Neural cell (in vitro differentiated cells): ENCODE measurements at regions not wholly inside any gene's neighbourhood (a gene's known extent, or its start where the extent isn't known, plus 50 kb on each side); places are given as distances from the start of the nearest gene placed in this dataset.

ENCODE experiments used
- H2AFZ ChIP-seq: fragments of 200-600, 300-800 bp; sonication (generic), shearing (Covaris generic); 2 replicates; pipeline ENCODE4 v1.6.0; 2014; ENCODE audit warnings: low read depth, mild to moderate bottlenecking, antibody characterized with exemption, low read length, moderate library complexity
- H3F3A ChIP-seq: fragments of 200-600 bp; shearing (Covaris generic); 2 replicates; pipeline ENCODE4 v1.6.1; 2016; ENCODE audit warnings: mild to moderate bottlenecking, moderate library complexity, mixed read lengths, antibody characterized with exemption, low read length; ENCODE audit not compliant: insufficient read depth, poor library complexity, severe bottlenecking
- H3K27ac ChIP-seq: fragments of 200-600, 300-800 bp; sonication (generic), shearing (Covaris generic); 2 replicates; pipeline ENCODE4 v1.5.1; 2014; ENCODE audit warnings: mild to moderate bottlenecking, low read length, moderate library complexity
- H3K27me3 ChIP-seq: fragments of 300-800, 200-600 bp; sonication (generic), shearing (Covaris generic); 2 replicates; pipeline ENCODE4 v1.6.0; 2014; ENCODE audit warnings: mild to moderate bottlenecking, low read depth, low read length, moderate library complexity; ENCODE audit not compliant: insufficient read depth
- H3K36me3 ChIP-seq: fragments of 300-800, 200-600 bp; sonication (generic), shearing (Covaris generic); 2 replicates; pipeline ENCODE4 v1.5.1; 2014; ENCODE audit warnings: mild to moderate bottlenecking, antibody characterized with exemption, low read length, moderate library complexity; ENCODE audit not compliant: insufficient read depth
- H3K4me2 ChIP-seq: fragments of 300-800, 200-600 bp; sonication (generic), shearing (Covaris generic); 2 replicates; pipeline ENCODE4 v1.6.0; 2014; ENCODE audit warnings: mild to moderate bottlenecking, low read length
- H3K4me3 ChIP-seq: fragments of 300-800, 200-600 bp; sonication (generic), shearing (Covaris generic); 2 replicates; pipeline ENCODE4 v1.5.1; 2014; ENCODE audit warnings: mild to moderate bottlenecking, low read length, moderate library complexity
- H3K79me2 ChIP-seq: fragments of 200-600 bp; shearing (Covaris generic); replicated peaks from 2 replicates; pipeline ENCODE4 v1.6.0; 2014; ENCODE audit warnings: mild to moderate bottlenecking, low read length, moderate library complexity; ENCODE audit not compliant: insufficient read depth
- H3K9ac ChIP-seq: fragments of 300-800, 200-600 bp; sonication (generic), shearing (Covaris generic); 2 replicates; pipeline ENCODE4 v1.6.1; 2016; ENCODE audit warnings: mild to moderate bottlenecking, low read length, mixed read lengths
- H3K9me2 ChIP-seq: fragments of 200-600 bp; shearing (Covaris generic); 2 replicates; pipeline ENCODE4 v1.6.1; 2016; ENCODE audit warnings: mild to moderate bottlenecking, low read length, mixed read lengths; ENCODE audit not compliant: insufficient read depth
- H3K9me3 ChIP-seq: fragments of 200-600, 300-800 bp; sonication (generic), shearing (Covaris generic); 2 replicates; pipeline ENCODE4 v1.6.1; 2016; ENCODE audit warnings: mild to moderate bottlenecking, mixed run types, low read length, moderate library complexity, mixed read lengths
- H4K20me1 ChIP-seq: fragments of 200-600 bp; shearing (Covaris generic); 2 replicates; pipeline ENCODE4 v1.6.1; 2016; ENCODE audit warnings: mild to moderate bottlenecking, mixed run types; ENCODE audit not compliant: insufficient read depth
- EP300 ChIP-seq: fragments of 450-650 bp; conservative IDR thresholded peaks from 2 replicates; pipeline ENCODE4 v1.6.1; 2014; ENCODE audit warnings: antibody characterized with exemption, mild to moderate bottlenecking, moderate library complexity; ENCODE audit not compliant: poor library complexity, severe bottlenecking
- EZH2 ChIP-seq: fragments of 200-600, 300-800 bp; shearing (Covaris generic), sonication (generic); IDR thresholded peaks from 2 replicates; pipeline ENCODE4 v1.6.1; 2014; ENCODE audit warnings: antibody characterized with exemption, low read length, borderline replicate concordance, mild to moderate bottlenecking; ENCODE audit not compliant: insufficient read depth, poor library complexity, severe bottlenecking
- MXI1 ChIP-seq: fragments of 450-650 bp; conservative IDR thresholded peaks from 2 replicates; pipeline ENCODE4 v1.6.1; 2014; ENCODE audit warnings: antibody characterized with exemption, mild to moderate bottlenecking; ENCODE audit not compliant: poor library complexity, severe bottlenecking
- POLR2AphosphoS5 ChIP-seq: IDR thresholded peaks from 2 replicates; pipeline ENCODE4 v1.6.1; 2012
- RAD21 ChIP-seq: fragments of 450-650 bp; conservative IDR thresholded peaks from 2 replicates; pipeline ENCODE4 v1.6.1; 2014; ENCODE audit warnings: antibody characterized with exemption, mild to moderate bottlenecking, moderate library complexity
- REST ChIP-seq: IDR thresholded peaks from 2 replicates; pipeline ENCODE4 v1.6.1; 2012; ENCODE audit warnings: borderline replicate concordance
- SMC3 ChIP-seq: fragments of 450-650 bp; conservative IDR thresholded peaks from 2 replicates; pipeline ENCODE4 v1.6.1; 2014; ENCODE audit warnings: antibody characterized with exemption, mild to moderate bottlenecking, moderate library complexity; ENCODE audit not compliant: poor library complexity
- TAF1 ChIP-seq: IDR thresholded peaks from 2 replicates; pipeline ENCODE4 v1.6.1; 2012; ENCODE audit warnings: low read depth
- TF ChIP-seq, protein P1 (sequence below): fragments of 450-650 bp; IDR thresholded peaks from 2 replicates; pipeline ENCODE4 v1.5.1; 2014; ENCODE audit warnings: antibody characterized with exemption, mild to moderate bottlenecking, moderate library complexity; ENCODE audit not compliant: poor library complexity, severe bottlenecking

GRCh38 chr12:78448692-78449091 is 415.9 kb upstream of the SYT1 start:
- Histone ChIP-seq H3K4me3 (no peak overlapping the region), H3K9me2 (no peaks in the 10 kb centered on the region), H3K36me3 (no peaks in the 10 kb centered on the region), H4K20me1 (no peaks in the 10 kb centered on the region), H3K27ac (no peak overlapping the region), H3K9ac (no peak overlapping the region), H3K27me3 (no peaks in the 10 kb centered on the region), H3F3A (no peaks in the 10 kb centered on the region), H2AFZ (no peak overlapping the region), H3K4me2 (no peak overlapping the region), H3K79me2 (no peaks in the 10 kb centered on the region), H3K9me3 (no peaks in the 10 kb centered on the region)
- TF ChIP-seq REST (no peak), MXI1 (no peak), POLR2AphosphoS5 (no peak), RAD21 (no peak), TAF1 (no peak), EZH2 (no peak), SMC3 (no peak), EP300 (no peak)
- TF ChIP-seq, protein P1, sequence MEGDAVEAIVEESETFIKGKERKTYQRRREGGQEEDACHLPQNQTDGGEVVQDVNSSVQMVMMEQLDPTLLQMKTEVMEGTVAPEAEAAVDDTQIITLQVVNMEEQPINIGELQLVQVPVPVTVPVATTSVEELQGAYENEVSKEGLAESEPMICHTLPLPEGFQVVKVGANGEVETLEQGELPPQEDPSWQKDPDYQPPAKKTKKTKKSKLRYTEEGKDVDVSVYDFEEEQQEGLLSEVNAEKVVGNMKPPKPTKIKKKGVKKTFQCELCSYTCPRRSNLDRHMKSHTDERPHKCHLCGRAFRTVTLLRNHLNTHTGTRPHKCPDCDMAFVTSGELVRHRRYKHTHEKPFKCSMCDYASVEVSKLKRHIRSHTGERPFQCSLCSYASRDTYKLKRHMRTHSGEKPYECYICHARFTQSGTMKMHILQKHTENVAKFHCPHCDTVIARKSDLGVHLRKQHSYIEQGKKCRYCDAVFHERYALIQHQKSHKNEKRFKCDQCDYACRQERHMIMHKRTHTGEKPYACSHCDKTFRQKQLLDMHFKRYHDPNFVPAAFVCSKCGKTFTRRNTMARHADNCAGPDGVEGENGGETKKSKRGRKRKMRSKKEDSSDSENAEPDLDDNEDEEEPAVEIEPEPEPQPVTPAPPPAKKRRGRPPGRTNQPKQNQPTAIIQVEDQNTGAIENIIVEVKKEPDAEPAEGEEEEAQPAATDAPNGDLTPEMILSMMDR, result no peak

DNA sequence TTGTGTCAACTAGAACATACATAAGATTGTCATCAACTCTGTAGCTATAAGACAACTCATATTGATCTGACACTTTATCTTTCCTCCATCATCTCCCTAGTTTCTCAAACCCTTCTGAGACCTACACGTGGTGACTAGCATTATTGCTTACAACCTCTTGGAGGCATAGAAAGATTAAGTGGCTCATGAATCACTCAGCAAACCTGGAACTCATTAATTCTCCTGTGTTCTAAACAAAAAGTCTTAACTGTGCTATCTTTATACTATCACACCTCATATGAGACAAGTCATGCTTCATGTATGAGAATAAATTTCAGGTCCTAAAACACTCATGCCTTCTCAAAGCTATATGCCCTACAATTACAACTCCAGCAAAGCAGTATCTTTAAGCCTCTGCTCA is 408.6 kb upstream of the SYT1 start:
- no peaks in the 10 kb centered on the region for H3K9me2 ChIP-seq
- no peak for TF ChIP-seq TAF1
- no peak for TF ChIP-seq EP300
- TF ChIP-seq, protein P1, result no peak
- no peak for TF ChIP-seq REST
- H3K9me3 ChIP-seq, result no peaks in the 10 kb centered on the region

More for the DNA sequence above, 408.6 kb upstream of the SYT1 start:
- no peak overlapping the region for H3K27ac ChIP-seq
- H3K4me2 ChIP-seq, result no peak overlapping the region
- H2AFZ ChIP-seq, result no peak overlapping the region
- no peak overlapping the region for H3K4me3 ChIP-seq
- no peaks in the 10 kb centered on the region for H4K20me1 ChIP-seq
- no peaks in the 10 kb centered on the region for H3F3A ChIP-seq
- no peaks in the 10 kb centered on the region for H3K36me3 ChIP-seq
- H3K79me2 ChIP-seq, result no peaks in the 10 kb centered on the region
- no peak overlapping the region for H3K9ac ChIP-seq
- no peaks in the 10 kb centered on the region for H3K27me3 ChIP-seq
